ENCODE measurements at regions not wholly inside any gene's neighbourhood (a gene's known extent, or its start where the extent isn't known, plus 50 kb on each side); places are given as distances from the start of the nearest gene placed in this dataset.
"Not testable (repeated sequence)": the region's sequence is repeated elsewhere in the genome, so short reads cannot be mapped to it uniquely, and the experiment has no call there.

GRCh38 chr19:29154163-29154562, 58.8 kb downstream of the UQCRFS1 start:
- DNase-seq (ENCODE audit: low read depth) = no peak

GRCh38 chr19:29145756-29146155, 67.2 kb downstream of the UQCRFS1 start:
- DNase-seq (ENCODE audit: low read depth) = no peak

DNA sequence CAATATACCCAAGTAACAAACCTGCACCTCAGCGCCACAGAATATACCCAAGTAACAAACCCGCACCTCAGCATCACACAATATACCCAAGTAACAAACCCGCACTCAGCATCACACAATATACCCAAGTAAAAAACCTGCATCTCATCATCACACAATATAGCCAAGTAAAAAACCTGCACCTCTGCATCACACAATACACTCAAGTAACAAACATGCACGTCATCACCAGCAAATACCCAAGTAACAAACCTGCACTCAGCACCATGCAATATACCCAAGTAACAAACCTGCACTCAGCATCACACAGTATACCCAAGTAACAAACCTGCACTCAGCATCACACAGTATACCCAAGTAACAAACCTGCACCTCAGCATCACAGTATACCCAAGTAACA, 69.8 kb downstream of the UQCRFS1 start:
- no peak for DNase-seq (ENCODE audit: low read depth)

DNA sequence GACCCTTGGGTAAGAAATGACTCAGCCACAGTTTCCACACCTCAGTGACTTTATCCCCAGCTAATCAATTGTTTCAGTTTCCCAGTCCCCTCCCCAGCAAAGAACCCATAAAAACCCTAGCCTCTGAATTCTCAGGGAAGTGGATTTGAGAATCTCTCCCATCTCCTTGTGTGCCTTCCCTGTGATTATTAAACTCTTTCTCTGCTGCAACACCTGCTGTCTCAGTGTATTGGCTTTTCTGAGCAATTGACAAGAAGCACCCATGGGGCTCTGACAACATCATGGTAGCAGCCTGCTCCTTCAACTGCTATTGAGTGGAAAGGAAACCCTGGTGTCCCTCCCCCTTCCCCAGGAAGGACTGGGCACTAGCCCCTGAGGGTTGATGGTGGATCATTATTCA, 73.7 kb downstream of the UQCRFS1 start:
- DNase-seq (ENCODE audit: low read depth) = no peak

DNA sequence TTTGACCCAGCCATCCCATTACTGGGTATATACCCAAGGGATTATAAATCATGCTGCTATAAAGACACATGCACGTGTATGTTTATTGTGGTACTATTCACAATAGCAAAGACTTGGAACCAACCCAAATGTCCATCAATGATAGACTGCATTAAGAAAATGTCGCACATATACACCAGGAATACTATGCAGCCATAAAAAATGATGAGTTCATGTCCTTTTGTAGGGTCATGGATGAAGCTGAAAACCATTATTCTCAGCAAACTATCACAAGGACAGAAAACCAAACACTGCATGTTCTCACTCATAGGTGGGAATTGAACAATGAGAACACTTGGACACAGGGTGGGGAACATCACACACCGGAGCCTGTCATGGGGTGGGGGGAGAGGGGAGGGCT, 74.7 kb downstream of the UQCRFS1 start:
- not testable (repeated sequence) for DNase-seq (ENCODE audit: low read depth)

DNA sequence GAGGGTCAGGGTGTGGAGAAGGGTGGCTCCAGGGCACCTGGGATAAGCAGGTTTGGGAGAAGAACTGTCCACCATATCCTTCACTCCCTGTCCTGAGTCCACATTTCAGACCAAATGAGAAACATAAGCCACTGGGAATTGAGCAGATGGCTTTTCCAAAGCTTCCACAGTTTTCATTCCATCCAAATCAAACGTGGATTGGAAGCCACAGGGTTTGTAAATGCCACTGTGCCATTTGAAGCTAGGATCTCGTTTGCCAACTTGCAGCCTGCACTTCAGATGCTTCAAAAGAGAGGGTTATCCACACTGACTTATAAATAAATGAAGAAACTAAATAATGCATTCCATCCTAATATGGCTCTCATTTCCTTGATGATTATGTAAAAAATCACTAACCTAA, 81.5 kb downstream of the UQCRFS1 start:
- no peak for DNase-seq (ENCODE audit: low read depth)

DNA sequence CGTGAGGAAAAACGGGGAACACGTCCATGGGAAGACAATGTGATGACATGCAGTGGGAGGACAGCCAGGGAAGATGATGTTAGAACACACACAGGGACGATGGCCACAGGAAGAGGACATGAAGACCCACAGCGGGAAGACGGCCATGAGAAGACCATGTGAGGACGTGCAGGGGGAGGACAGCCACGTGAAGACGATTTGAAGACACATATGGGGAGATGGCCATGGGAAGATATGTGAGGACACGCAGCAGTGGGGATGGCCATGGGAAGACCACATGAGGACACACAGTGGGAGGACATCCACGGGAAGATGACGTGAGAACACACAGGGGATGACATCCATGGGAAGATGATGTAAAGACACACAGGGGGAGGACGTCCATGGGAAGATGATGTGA, 83.8 kb downstream of the UQCRFS1 start:
- DNase-seq (ENCODE audit: low read depth) = no peak

GRCh38 chr19:29128203-29128602, 84.7 kb downstream of the UQCRFS1 start:
- no peak for DNase-seq (ENCODE audit: low read depth)

DNA sequence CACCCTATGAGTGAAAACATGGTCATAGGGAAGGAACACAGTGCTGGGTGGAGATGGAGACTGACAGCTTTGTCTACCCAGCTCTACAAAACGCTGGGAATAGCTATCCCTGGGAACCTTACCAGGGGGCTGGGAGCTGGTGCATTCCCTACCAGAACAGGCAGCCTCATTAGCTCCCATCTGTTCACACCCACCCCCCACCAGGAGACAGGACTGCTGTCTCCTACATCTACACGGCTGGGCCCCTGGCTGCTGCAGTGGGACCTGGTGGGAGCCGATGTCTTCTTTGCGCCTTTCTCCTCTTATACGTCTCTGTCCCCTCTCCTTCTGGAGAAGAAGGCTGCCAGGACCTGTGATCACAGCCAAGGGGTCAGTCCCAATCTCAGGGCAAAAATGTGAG, 90.8 kb downstream of the UQCRFS1 start:
- no peak for DNase-seq (ENCODE audit: low read depth)

DNA sequence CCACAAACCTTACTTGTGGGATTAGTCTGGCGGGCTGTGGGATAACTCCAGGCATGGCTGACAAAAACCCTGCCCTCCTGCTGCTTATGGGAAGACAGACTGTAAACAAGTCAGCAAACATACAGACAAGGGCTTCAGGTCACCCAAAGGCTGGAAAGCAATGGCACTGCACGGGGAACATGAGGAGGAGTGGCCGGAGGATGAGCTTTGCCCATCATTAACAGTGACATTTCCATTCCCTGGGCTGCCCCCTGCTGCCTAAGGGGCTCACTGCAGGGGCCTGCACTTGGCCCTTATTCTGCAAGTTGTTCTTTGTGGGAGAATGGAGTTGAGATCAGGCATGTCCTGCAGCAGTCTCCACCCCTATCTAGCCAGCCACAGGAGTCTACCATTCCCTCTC, 91.3 kb downstream of the UQCRFS1 start:
- no peak for DNase-seq (ENCODE audit: low read depth)

- no peak for DNase-seq (ENCODE audit: low read depth)
Observed at GRCh38 chr19:29120466-29120865, 92.5 kb downstream of the UQCRFS1 start.

DNA sequence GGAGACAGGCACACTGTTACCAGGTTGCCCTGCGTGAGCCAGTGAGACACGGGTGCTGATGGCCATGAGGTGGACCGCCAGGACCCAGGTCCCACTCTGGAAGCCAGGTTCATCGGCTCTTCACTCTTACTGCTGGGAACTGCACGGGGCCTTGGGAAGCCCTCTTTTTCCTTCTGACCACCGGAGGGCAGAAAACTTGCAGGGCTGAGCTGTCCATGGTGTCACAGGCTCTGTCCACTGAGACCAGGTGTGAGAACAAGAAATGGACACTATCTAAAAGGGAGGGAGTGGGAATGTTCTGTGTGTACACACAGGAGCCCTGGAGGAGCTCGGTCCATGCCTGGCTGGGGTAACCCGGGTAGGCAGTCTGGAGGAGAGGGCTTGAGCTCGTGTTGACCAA, 93.4 kb downstream of the UQCRFS1 start:
- DNase-seq (ENCODE audit: low read depth) = no peak

DNA sequence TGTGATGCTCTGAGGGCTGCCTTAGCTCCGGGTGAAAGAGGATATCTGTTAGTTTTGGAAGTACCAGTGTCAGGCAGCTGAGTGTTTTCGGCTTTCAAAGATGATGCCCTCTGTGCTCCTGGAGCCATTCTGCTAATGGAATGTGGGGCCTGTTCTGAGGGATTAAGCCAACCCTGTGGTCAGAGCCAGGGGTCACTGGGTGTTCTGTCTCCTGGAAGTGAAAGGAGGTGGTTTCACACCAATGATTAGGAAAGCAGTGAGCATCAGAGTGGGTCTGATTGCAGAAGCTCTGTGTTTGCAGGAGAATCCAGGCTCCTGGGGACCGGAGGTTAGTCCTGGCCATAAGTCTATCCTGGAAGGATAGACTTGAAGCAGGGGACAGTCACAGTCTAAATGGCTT, 94.6 kb downstream of the UQCRFS1 start:
- DNase-seq (ENCODE audit: low read depth) = no peak

DNA sequence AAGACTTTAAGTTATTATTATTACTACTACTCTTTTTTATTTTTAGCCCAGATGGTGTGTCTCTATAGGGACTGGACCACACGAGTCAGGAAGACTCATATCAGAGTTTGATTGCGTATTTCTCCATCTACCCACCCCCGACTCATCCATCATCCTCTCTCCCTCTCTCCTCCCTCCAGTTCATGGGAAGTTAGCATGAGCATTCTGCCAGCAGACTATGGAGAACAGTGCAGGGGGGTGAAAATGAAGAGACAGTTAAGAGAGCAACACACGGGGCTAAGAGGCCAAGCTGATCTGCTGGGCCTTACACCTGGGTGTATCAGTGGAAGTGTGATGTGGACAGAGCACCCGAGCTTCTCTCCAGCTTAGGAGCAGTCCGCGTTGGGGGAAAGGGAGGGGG, 95.0 kb downstream of the UQCRFS1 start:
- DNase-seq (ENCODE audit: low read depth) = no peak

DNA sequence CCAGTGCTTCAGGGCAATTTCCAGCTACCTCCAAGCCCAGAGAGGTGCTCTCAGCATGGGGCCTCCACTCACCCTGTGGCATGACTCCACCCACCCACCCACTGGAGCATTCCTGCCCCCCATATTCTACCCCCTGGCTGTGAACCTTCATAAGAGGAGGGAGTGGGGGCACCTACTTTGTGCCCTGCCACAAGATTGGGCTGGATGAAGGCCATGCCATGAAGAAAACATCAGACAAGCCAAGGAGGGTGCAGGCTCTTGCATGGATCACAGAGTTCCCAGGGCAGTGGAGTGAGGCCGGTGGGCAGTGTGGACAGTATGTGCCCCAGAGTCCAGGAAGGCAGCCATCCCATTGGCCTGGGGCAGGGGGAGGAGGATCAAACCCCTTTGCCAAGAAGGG, 97.8 kb downstream of the UQCRFS1 start:
- DNase-seq (ENCODE audit: low read depth) = no peak

DNA sequence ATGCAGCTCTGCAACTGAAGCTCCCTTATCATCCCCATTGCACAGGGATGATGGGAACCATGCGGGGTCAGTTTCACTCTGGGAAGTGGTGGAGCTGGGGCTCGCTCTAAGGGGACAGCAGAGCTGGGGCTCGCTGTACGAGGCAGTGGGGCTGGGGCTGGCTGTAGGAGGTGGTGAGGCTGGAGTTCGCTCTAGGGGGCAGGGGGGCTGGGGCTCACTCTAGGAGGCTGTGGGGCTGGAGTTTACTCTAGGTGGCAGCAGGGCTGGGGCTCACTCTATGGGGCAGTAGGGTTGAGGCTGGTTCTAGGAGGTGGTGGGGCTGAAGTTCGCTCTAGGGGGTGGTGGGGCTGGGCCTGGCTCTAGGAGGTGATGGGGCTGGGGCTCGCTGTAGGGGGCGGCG, 99.1 kb downstream of the UQCRFS1 start:
- DNase-seq (ENCODE audit: low read depth) = no peak

- no peak for DNase-seq (ENCODE audit: low read depth)
Observed at GRCh38 chr19:29111576-29111975, 101.4 kb downstream of the UQCRFS1 start.

DNA sequence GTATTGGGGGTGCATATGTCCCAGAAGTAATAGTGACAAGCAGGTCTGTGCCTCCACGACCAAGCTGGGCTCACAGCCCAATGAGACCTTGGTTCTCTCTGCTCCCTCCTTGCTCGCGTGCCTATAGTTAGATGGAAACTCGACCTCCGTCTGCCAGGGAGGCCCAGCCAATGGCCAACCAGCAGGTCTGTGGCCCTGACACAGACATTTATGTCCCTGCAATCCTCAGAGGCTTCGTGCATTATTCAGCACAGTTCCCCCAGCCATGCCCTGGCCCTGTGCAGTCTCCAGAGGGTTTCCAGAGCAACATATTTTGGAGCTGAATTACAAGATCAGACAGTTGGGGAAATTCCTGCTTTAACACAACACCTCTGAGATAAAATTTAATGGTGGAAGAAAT, 105.1 kb downstream of the UQCRFS1 start:
- DNase-seq (ENCODE audit: low read depth) = no peak

DNA sequence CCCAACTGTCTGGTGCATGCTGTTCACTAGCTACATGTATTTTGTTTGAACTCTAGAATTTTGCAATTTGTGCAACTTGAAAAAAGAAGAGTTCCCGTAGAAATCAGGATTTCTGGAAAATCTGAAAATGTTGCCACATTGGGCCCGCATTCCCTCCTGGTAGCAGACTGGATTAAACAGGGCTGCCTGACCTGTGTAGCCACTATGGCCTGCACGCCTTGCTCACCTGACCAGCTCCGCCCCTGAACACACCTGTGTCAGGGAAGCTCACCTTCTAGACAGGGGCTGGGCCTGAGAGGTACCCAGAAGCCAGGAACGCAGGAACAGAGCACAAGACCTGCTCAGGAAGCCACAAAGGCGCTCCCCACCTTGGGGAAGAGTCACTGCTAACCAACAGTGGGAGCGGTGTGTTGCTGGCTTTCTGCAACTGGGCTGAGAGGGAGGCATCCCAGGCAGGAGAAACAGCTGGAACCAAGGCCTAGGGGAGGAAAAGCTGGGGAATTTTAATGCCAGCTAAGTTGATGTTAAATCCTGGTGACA, 106.5 kb downstream of the UQCRFS1 start:
- no peak for DNase-seq (ENCODE audit: low read depth)

DNA sequence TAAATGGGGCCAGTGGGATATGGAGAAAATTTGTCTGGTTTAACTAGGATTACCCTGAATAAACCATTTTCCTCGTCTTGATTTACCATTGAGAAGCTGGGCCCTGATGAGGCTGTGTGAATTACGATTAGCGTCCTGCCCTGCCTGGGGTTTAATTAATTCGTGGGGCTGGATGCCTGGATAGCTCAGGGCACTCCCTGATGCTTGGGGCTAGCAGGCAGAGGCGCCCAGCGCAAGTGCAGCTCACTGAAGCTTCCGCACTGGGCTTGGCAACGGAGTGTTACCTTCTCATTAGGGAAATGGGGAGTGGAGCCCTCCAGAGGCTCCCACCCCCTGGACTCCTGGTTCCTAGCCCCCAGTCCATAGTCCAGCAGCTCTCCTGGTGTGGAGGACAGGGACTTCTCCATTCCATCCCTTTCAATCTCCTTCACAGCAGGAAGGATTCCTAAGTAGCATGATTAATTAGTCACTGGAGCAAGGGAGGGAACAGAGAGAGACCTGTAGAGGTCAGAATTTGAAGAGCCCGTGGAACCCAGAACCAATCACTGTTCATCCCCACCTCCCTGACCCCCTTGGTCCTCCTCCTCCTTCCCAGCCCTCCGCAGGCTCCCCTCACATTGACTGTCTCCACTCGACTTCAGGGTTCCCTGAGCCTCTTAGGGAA, 107.2 kb downstream of the UQCRFS1 start:
- no peak for DNase-seq (ENCODE audit: low read depth)

DNA sequence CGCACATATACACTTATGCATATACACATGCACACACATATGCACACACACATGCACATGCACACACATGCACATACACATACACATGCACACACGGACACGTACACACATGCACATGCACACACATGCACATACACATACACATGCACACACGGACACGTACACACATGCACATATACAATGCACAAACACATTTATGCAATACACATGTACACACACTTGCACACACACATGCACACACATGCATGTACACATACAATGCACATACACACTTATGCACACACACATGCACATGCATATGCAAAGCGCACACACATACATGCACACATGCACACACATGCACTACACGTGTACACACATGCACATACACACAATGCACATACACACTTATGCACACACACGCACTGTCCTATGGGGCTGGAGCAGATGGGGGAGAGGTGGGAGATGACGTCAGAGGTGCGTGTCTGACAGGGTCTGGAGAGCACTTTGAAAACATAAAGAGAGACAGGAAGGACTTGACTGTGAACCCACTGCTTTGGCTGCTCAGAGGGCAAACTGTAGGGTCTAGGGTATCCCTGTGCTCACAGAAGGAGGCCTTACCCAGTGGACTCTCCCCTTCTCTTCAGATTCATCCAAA, 108.2 kb downstream of the UQCRFS1 start:
- DNase-seq (ENCODE audit: low read depth) = no peak

DNA sequence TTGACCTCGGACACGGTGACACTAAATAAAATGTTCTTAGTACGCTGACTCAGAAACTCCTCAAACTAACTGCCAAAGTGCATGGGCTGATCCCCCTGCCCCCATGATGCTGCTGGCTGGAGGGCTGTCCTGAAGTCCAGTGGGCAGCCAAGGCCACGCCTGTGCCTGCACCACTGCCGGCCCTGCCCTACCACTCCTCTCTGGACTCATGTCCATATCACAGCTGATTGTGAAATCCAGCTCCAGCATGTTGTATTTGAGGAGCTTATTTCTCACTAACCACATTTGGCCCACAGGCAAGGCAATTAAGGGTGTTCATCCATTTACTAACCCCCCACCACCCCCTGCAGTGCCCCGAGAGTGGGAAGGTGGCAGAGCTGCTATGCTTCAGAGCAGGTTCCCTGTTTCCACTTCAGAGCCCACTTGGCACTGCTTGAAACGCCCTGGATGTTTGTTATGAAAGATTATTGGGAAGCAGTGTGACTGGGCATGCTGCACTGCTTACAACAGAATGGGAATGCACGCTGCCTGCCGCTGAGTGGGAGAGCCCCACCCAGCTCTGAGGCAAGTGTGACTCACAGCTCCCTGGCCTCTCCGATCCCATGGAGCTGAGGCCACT, 114.0 kb downstream of the UQCRFS1 start:
- peak; percentile 23 for DNase-seq (ENCODE audit: low read depth)

DNA sequence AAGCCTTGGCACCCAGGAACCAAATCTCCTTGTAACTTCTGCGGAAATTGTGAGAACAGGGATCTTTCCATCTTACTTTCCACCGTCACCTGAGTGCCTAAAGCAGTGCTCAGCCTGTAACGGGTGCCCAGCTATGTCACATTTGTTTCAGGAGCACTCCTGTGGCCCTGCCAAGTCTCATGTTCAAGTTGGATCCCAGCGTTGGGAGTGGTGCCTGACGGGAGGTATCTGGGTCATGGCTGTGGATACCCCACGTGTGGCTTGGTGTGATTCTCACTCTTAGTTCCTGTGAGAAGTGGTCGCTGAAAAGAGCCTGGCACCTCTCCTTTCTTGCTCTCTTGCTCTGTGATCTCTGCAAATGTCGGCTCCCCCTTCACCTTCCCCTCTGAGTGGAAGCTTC, 114.9 kb downstream of the UQCRFS1 start:
- DNase-seq (ENCODE audit: low read depth) = no peak

GRCh38 chr19:29096896-29097295, 116.1 kb downstream of the UQCRFS1 start:
- DNase-seq (ENCODE audit: low read depth) = no peak
